Limb (tissue), 2 donors: ENCODE measurements at regions not wholly inside any gene's neighbourhood (a gene's known extent, or its start where the extent isn't known, plus 50 kb on each side); places are given as distances from the start of the nearest gene placed in this dataset.

Experiments
- DNase-seq, 2 donors: peaks; one replicate each; pipeline ENCODE4 v3.0.0-alpha.2; 2016; ENCODE audit errors: extremely low spot score in 2 of 2

DNA sequence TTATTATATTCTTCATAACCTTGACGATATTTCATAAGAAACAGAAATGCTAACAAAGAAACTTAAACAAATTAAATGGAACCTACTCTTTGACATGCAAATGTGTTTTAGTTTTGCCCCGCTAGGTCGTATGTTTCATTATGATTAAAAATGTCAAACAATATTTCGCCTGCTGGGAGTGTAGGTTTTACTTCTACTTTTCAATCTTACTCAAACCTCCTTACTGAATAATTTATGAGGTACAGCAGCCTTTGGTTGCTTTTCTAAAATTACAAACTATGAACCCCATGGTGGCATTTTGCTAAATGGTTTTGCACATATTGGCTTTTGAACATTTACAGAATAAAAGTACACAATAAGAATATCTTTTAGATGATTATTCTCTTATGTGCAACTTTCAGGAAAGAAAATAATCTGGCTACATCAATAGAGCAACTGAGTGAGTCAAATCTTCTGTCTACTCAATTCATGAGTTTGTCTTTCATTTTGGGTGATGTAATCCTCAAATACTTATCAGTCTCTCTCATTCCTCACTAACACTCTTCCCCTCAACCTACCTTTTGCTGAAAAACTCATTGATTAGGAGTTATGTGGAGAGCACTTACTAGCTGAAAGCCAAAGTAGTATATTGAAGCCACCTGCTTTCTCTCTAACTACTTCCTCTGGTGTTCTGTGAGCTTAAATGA, 1226.4 kb downstream of the XPNPEP1 start:
- no peak for DNase-seq

- no peak for DNase-seq
These were observed 1232.2 kb downstream of the XPNPEP1 start for GRCh38 chr10:108691126-108691525.

- DNase-seq, result no peak
These were observed 1232.8 kb downstream of the XPNPEP1 start for GRCh38 chr10:108690530-108690929.

DNA sequence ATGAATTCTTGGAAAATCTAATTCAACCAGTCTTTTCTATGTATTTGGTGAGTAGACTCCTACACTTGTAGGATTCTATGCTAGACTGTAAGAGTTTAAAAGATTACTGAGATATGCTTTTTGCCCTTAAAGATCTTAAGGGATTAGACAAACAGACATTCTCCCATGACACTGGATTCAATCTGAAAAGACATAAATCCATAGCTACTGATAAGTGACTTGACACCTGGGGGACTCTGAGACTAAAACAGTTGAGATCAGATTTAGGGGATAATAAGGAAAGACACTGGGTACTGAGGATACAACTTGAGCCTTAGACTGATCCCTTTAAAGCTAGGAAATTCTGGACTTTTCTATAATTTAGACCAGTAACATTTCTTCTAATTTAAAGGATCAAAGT, 1233.4 kb downstream of the XPNPEP1 start:
- no peak for DNase-seq

DNA sequence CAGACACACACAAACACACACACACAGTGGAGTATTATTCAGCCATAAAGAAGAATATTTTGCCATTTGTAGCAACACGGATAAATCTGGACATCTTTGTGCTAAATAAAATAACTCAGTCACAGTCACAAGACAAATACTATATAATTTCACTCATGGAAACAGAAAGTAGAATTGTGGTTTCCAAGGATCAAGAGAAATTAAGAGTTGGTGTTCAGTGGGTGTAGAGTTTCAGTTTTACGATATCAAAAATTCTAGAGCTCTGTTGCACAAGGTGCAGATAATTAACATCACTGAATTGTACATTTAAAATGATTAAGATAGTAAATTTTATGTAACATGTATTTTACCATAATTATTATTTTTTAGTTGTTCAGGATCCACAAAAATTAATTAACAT, 1235.0 kb downstream of the XPNPEP1 start:
- no peak for DNase-seq

GRCh38 chr10:108685863-108686531, 1237.3 kb downstream of the XPNPEP1 start:
- DNase-seq, result no peak

GRCh38 chr10:108684431-108684830, 1238.9 kb downstream of the XPNPEP1 start:
- no peak for DNase-seq

DNA sequence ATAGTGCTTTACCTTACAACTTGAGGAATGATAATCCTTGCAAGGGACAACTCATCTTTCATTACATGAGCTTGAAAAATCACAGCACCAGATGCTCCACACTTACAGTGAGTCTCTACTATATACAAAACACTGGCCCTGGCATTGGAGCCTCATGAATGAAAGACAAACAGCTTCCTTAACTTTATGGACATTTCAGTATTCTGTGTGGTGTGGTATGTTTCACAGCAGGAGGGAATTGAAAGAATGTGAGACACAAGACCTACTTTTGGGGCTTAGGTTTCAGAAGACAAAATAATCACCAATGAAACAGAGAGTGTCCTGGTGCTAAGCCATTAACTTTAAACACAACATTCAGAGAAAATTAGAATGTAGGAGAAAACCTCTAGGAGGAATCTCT, 1249.6 kb downstream of the XPNPEP1 start:
- DNase-seq, result no peak

GRCh38 chr10:108663587-108663986, 1259.7 kb downstream of the XPNPEP1 start:
- DNase-seq, result no peak

DNA sequence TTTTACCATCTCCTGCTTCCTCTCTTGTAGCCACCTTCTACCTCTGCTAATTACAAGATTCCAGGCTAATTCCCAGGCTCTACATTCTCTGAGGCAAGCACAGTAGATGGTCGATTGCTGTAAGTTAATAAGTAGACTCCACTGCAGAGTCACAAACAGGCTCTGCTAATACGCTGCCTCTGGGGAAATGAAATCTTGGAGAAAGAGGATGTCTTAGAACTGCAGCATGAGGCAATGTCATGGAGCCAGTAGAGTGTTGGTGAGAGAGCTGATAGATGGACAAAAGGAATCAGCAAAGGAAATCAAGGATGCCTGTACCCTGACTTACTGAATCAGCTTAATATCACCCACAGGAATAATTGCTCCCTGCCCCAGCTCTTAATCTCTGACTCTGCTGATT, 1260.3 kb downstream of the XPNPEP1 start:
- no peak for DNase-seq

GRCh38 chr10:108655057-108655456, 1268.3 kb downstream of the XPNPEP1 start:
- no peak for DNase-seq

DNA sequence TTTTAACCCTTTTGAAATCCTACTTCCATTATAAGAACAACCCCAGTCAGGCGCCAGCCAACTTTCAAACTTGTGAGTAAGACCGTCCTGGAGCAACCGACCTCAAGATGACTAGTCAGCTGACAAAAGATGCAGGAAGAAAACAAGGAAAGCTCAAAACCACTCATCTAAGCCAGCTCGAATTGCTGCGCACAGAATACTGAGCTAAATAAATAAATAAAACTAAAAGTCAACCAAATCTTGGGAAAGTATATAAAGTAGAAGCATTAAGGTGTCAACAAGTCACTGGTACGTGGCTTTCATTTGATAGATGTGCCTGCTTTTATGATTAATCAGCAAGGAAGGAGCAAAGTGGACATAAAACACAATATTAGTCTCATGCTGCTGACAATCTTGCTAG, 1269.8 kb downstream of the XPNPEP1 start:
- DNase-seq, result no peak

GRCh38 chr10:108639010-108639409, 1284.3 kb downstream of the XPNPEP1 start:
- no peak for DNase-seq

DNA sequence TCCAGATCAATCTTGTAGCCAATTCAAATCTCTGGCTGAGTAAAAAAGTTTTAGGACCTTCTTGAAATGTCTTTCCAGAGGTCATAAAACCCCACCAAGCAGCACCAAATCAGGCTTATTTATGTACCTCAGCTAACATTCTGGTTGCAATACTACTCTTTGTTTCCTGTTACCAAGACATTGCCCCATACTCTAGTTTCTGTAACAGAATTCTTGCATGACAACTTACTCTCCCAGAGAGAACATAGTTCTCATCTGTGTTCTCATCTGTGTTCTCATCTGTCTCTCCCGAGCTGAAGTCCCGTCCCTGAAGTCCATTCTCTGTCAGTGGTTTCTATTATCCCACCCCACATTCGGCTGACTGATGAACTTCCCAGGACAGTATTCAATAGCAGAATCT, 1285.1 kb downstream of the XPNPEP1 start:
- no peak for DNase-seq

- DNase-seq, result no peak
These were observed 1290.3 kb downstream of the XPNPEP1 start for GRCh38 chr10:108633046-108633445.

DNA sequence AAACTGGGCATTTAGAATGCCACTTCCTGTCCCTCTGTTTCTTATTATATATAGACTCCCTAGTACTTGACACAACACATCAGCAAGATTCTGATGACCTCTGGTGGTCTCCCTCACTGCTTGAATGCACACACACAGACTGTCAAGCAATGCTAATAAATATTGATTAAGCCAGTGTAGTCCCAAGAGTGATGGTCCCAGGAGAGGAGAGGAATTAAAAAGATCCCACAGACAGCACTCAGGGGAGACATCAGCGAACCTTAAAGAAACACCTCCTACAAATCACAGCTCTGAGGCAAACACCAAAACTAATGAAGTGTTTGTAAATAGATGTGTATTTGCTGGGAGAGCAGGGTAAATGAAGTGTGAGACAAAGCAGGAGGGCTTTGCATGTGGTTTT, 1291.2 kb downstream of the XPNPEP1 start:
- DNase-seq, result no peak

DNA sequence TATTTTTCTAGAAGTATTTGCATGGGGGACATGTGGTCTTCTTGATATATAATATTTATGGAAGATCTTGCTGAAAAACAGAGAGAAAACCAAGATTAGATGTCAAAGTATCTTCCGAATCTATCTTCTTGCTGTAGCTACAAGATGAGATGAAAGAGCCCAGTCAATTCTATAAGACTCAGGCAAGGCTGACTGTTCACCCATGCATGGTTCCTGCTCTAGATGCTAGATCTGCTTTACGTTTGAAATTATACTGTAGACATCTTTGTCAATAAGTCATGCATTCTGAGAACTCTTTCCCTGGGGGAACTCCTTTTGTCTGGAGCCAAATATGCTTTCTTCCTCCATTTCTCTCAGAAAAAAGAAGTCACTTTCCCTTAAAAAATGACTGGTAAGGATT, 1292.0 kb downstream of the XPNPEP1 start:
- no peak for DNase-seq

GRCh38 chr10:108629834-108630233, 1293.5 kb downstream of the XPNPEP1 start:
- DNase-seq, result no peak

DNA sequence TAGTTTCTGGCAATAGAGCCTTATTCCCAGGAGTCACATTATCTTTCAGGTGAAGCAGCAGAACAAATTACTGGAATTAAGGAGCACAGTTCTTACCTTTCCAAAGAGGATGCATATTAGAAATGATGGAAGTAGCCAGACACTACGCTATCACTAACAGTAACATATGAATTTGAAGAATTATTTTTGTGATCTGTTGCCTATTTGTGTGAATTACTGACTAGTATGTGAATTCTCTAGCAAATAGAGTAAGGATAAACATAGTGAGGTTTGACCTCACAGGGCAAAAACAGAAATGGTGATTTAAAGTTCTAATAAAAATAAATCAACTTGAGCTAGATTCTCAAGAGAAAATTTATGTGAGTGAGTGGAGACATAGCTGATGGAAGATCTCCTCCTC, 1299.3 kb downstream of the XPNPEP1 start:
- no peak for DNase-seq

DNA sequence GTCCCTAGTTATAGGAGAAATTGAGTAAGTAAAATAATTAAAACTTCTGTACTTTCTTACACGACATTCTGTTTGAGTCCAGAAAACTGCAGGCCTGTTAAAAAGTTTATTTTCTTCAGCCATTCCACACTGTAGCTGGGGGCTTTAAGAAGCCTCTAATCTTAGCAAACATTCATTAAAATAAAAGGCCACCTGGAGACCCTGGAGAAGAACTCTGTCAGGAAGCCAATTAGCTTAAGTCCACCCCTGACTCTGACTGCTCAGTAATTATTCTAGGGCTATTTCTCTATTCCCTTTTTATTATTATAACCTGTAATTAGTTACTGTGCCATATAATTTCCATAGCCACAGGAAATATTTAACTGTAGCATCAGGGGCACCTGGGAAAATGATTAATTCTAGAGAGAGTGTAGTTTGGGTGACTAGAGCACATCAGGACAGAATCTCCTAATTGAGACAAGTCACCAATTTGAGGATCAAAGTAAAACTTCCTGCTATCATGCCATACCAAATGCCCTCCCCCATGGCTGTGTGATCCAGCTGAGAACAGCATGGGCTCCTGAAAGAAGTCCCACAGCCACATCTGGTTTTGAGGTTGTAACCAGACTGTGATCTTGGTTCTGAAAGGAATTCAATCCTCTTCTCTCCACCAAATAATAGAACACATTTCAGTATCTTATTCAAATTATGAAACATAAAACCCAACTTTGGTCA, 1302.3 kb downstream of the XPNPEP1 start:
- DNase-seq, result no peak

DNA sequence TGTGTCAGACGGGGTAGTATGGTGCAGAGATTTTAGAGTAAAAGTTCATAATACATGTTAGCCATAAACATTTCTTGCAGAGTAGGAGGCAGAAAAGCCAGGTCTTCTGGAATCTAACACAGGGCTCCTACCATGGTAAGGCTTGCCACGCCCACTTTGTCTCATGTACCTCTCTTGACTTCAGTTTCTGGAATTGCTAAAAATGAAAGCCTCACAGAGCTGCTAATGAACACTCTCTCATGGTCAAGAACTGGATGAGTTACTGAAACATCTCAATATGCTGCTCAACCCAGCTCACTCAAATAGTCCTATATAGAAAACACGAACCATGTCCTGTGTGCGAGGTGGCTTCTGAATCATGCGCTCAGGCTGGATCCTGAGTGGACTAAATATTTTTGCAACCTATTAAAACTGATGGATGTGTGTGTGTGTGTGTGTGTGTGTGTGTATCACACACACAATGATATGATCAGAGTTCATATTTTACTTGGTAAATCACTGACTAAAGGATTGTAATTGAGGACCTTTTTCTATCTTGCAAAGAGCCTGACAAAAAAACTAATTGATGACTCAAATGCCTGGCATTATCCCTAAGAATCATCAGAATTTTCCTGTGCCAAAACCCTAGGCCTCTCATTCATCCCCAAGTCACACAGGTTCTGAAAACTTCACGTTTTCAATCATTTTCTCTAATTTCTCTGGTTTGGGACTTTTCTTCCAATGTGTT, 1306.6 kb downstream of the XPNPEP1 start:
- no peak for DNase-seq
